Smooth muscle cell (in vitro differentiated cells): ENCODE measurements at regions not wholly inside any gene's neighbourhood (a gene's known extent, or its start where the extent isn't known, plus 50 kb on each side); places are given as distances from the start of the nearest gene placed in this dataset.

ENCODE experiments used
- DNase-seq: peaks from one replicate; lab custom pipeline; 2025; ENCODE audit not compliant: unreplicated experiment; lab: John Stamatoyannopoulos, UW
- H2AFZ ChIP-seq: fragments of 200-600 bp; sonication (generic); 2 replicates; pipeline ENCODE4 v1.6.0; 2016; ENCODE audit warnings: antibody characterized with exemption, low read depth, mild to moderate bottlenecking
- H3F3A ChIP-seq: fragments of 200-600 bp; sonication (generic); 2 replicates; pipeline ENCODE4 v1.6.0; 2017; ENCODE audit warnings: antibody characterized with exemption, low read depth
- H3K27ac ChIP-seq: fragments of 200-600 bp; sonication (generic); 2 replicates; pipeline ENCODE4 v1.5.1; 2016; ENCODE audit warnings: low read depth, mild to moderate bottlenecking
- H3K27me3 ChIP-seq: fragments of 200-600 bp; sonication (generic); 2 replicates; pipeline ENCODE4 v1.6.1; 2016; ENCODE audit warnings: low read depth, mild to moderate bottlenecking
- H3K36me3 ChIP-seq: fragments of 200-600 bp; sonication (generic); 2 replicates; pipeline ENCODE4 v1.5.1; 2016; ENCODE audit warnings: low read depth
- H3K4me1 ChIP-seq: fragments of 200-600 bp; sonication (generic); 2 replicates; pipeline ENCODE4 v1.5.1; 2016; ENCODE audit warnings: low read depth
- H3K4me2 ChIP-seq: fragments of 200-600 bp; sonication (generic); 2 replicates; pipeline ENCODE4 v1.6.0; 2016; ENCODE audit warnings: mild to moderate bottlenecking
- H3K4me3 ChIP-seq: fragments of 200-600 bp; sonication (generic); 2 replicates; pipeline ENCODE4 v1.5.1; 2016; ENCODE audit warnings: mild to moderate bottlenecking
- H3K79me2 ChIP-seq: fragments of 200-600 bp; sonication (generic); 2 replicates; pipeline ENCODE4 v1.6.0; 2016; ENCODE audit warnings: low read depth, mild to moderate bottlenecking
- H3K9ac ChIP-seq: fragments of 200-600 bp; sonication (generic); 2 replicates; pipeline ENCODE4 v1.6.0; 2016; ENCODE audit warnings: low read depth
- H3K9me3 ChIP-seq: fragments of 200-600 bp; sonication (generic); replicated peaks from 2 replicates; pipeline ENCODE4 v1.5.1; 2016; ENCODE audit warnings: low read depth
- H4K20me1 ChIP-seq: fragments of 200-600 bp; sonication (generic); 2 replicates; pipeline ENCODE4 v1.6.0; 2016; ENCODE audit warnings: low read depth
- CTCF ChIP-seq: fragments of 200-600 bp; sonication (generic); IDR thresholded peaks from 2 replicates; pipeline ENCODE4 v1.5.1; 2017; ENCODE audit warnings: borderline replicate concordance, mild to moderate bottlenecking, antibody characterized with exemption; ENCODE audit not compliant: insufficient read depth, poor library complexity, severe bottlenecking
- WGBS: methylation state at CpG from one replicate; pipeline ENCODE4 v1.1.7; 2016; ENCODE audit warnings: low lambda C conversion rate; 5-methylcytosine and 5-hydroxymethylcytosine counted together

GRCh38 chr12:87234898-87235297 is 794.3 kb downstream of the C12orf50 start:
- H3F3A ChIP-seq = no peaks in the 10 kb centered on the region
- H3K36me3 ChIP-seq = no peaks in the 10 kb centered on the region
- H3K4me3 ChIP-seq = no peak overlapping the region
- H3K27me3 ChIP-seq = no peaks in the 10 kb centered on the region
- no peaks in the 10 kb centered on the region for H3K9me3 ChIP-seq
- no peak overlapping the region for H2AFZ ChIP-seq
- 76% methylated on average over 1 of the region's 1 CpG for WGBS
- no peak for DNase-seq
- no peak overlapping the region for H3K4me2 ChIP-seq
- no peak for TF ChIP-seq CTCF
- H3K9ac ChIP-seq = no peak overlapping the region
- no peaks in the 10 kb centered on the region for H3K79me2 ChIP-seq
- H3K27ac ChIP-seq = no peak overlapping the region
- no peaks in the 10 kb centered on the region for H4K20me1 ChIP-seq
- H3K4me1 ChIP-seq = no peaks in the 10 kb centered on the region

- H4K20me1 ChIP-seq = no peaks in the 10 kb centered on the region
- H3K9me3 ChIP-seq = no peaks in the 10 kb centered on the region
- H3K36me3 ChIP-seq = no peaks in the 10 kb centered on the region
- H3K4me2 ChIP-seq = no peak overlapping the region
- no peak for DNase-seq
- H3K4me3 ChIP-seq = no peak overlapping the region
- no peak overlapping the region for H3K27ac ChIP-seq
- H3K79me2 ChIP-seq = no peaks in the 10 kb centered on the region
- WGBS = 93% methylated on average over 1 of the region's 1 CpG
- H2AFZ ChIP-seq = no peak overlapping the region
- no peaks in the 10 kb centered on the region for H3K4me1 ChIP-seq
- no peaks in the 10 kb centered on the region for H3K27me3 ChIP-seq
- H3F3A ChIP-seq = no peaks in the 10 kb centered on the region
- no peak for TF ChIP-seq CTCF
- no peak overlapping the region for H3K9ac ChIP-seq
These were observed 795.5 kb downstream of the C12orf50 start for GRCh38 chr12:87233671-87234070.

GRCh38 chr12:87231818-87232217 is 797.4 kb downstream of the C12orf50 start:
- Histone ChIP-seq H3K4me3 (no peak overlapping the region), H3K4me2 (no peak overlapping the region), H3K36me3 (no peaks in the 10 kb centered on the region), H3K4me1 (no peaks in the 10 kb centered on the region), H4K20me1 (no peaks in the 10 kb centered on the region), H2AFZ (no peak overlapping the region), H3F3A (no peaks in the 10 kb centered on the region), H3K79me2 (no peaks in the 10 kb centered on the region), H3K27me3 (no peaks in the 10 kb centered on the region), H3K27ac (no peak overlapping the region), H3K9me3 (no peaks in the 10 kb centered on the region), H3K9ac (no peak overlapping the region)
- no peak for TF ChIP-seq CTCF
- 81% methylated on average over 1 of the region's 1 CpG for WGBS
- no peak for DNase-seq

- no peak for DNase-seq
- Histone ChIP-seq H3K9me3 (no peaks in the 10 kb centered on the region), H3K27ac (no peak overlapping the region), H3K9ac (no peak overlapping the region), H3K79me2 (no peaks in the 10 kb centered on the region), H2AFZ (no peak overlapping the region), H3K27me3 (no peaks in the 10 kb centered on the region), H3K36me3 (no peaks in the 10 kb centered on the region), H3K4me2 (no peak overlapping the region), H3F3A (no peaks in the 10 kb centered on the region), H3K4me1 (no peaks in the 10 kb centered on the region), H3K4me3 (no peak overlapping the region), H4K20me1 (no peaks in the 10 kb centered on the region)
- no peak for TF ChIP-seq CTCF
- WGBS = 75% methylated on average over 2 of the region's 2 CpGs
These were observed 798.8 kb downstream of the C12orf50 start for GRCh38 chr12:87230441-87230840.
